Activated naive CD8-positive, alpha-beta T cell treated with anti-CD3 and anti-CD28 coated beads, Interleukin-2, amount 10 ng/mL, durations not matched to agents 7 days and 5 days (primary cell): ENCODE measurements at regions not wholly inside any gene's neighbourhood (a gene's known extent, or its start where the extent isn't known, plus 50 kb on each side); places are given as distances from the start of the nearest gene placed in this dataset.
"Not testable (repeated sequence)": the region's sequence is repeated elsewhere in the genome, so short reads cannot be mapped to it uniquely, and the experiment has no call there.

Experiments used
- ATAC-seq: fragments of 150-1000 bp; cut with Tn5 transposase; one replicate; pipeline ENCODE4 v1.10.0; 2021; ENCODE audit warnings: low read depth, moderate library complexity
- POLR2A ChIA-PET: fragments of 350-600 bp; sonication (Branson Sonifier 250); formaldehyde crosslinking; loops from one replicate; lab custom pipeline; 2021; ENCODE audit warnings: antibody characterized with exemption; lab: Charles Lee
- DNase-seq: peaks from one replicate; pipeline ENCODE4 v3.0.0; 2021
- H3K27ac Mint-ChIP-seq: one replicate; pipeline ENCODE4 v1.8.0; 2022; ENCODE audit warnings: mild to moderate bottlenecking, mixed read lengths
- H3K27me3 Mint-ChIP-seq: one replicate; pipeline ENCODE4 v1.8.0; 2022; ENCODE audit warnings: mild to moderate bottlenecking, moderate library complexity, mixed read lengths
- H3K36me3 Mint-ChIP-seq: one replicate; pipeline ENCODE4 v1.8.0; 2021; ENCODE audit warnings: mild to moderate bottlenecking, mixed read lengths
- H3K4me1 Mint-ChIP-seq: one replicate; pipeline ENCODE4 v1.8.0; 2021; ENCODE audit warnings: mixed read lengths
- H3K4me3 Mint-ChIP-seq: one replicate; pipeline ENCODE4 v1.8.0; 2022; ENCODE audit warnings: mild to moderate bottlenecking, moderate library complexity, mixed read lengths
- H3K9me3 Mint-ChIP-seq: one replicate; pipeline ENCODE4 v1.8.0; 2021; ENCODE audit warnings: mixed read lengths

DNA sequence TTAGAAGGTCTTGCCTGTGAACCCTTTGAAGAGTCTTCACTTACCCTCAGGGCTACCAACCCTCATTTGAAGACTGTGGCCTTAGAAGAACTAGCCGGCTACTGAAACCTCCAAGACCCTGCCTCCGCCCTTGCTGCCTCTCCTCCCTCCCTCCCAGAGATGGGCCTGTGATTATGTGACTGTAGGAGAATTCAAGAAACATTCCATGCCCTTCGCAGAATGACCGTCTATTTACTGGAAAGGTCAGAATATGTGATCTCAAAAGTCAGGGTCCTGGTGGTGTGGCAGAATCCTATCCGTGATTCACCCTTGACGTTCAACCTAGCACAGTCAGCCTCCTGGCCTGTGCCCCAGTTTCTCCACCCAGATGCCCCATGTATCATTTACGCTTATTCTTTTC is 109.6 kb downstream of the CTNND1 start:
- Mint-ChIP-seq H3K9me3 (no peaks in the 10 kb centered on the region), H3K27me3 (no peaks in the 10 kb centered on the region), H3K4me1 (peaks cover 13% of the 10 kb centered on the region), H3K36me3 (no peaks in the 10 kb centered on the region), H3K27ac (no peak overlapping the region), H3K4me3 (no peak overlapping the region)
- POLR2A ChIA-PET: no interaction called here
- ATAC-seq (no peak), DNase-seq (no peak)

DNA sequence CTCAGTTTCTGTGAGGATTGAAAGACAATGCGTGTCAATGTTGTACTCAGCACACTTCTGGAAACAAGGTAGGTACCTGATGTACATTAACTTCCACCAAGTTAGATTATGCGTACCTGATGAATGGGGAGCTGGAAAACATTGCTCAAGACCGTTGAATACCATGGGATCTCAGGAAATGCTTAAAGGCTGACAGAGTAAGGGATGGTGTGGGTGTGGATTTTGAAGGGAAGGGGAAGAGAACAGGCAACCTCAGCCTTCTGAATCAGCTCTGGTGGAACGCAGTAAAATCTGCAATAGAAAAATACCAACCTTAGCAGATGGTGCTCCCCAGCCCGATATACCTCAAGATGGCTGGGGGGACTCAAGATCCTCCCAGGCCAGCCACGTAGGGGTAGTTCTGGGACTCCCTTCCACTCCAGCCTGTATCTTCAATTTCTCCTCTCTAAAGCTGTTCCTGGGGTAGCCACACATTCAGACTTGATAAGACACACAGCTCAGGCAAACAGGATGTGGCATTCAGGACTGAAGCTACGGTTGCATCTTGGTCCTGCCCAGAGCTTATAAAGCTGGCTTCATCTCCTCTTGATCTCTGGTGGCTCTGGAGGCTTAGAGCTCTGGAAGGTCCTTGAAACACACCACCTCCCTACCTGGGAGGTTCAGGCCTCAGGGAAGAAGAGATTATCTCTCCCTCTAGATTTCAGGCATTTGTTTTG is 111.8 kb downstream of the CTNND1 start:
- no peak for DNase-seq
- H3K27ac Mint-ChIP-seq: peak overlapping the region; percentile 69
- H3K36me3 Mint-ChIP-seq: no peaks in the 10 kb centered on the region
- H3K27me3 Mint-ChIP-seq: no peaks in the 10 kb centered on the region
- H3K9me3 Mint-ChIP-seq: no peaks in the 10 kb centered on the region
- H3K4me1 Mint-ChIP-seq: peaks cover 13% of the 10 kb centered on the region
- H3K4me3 Mint-ChIP-seq: peak overlapping the region; percentile 30
- POLR2A ChIA-PET: interaction anchor here (0.6 kb wide), 1 partner anchor 52 kb away, joined by 5 read pairs; no protein-coding TSS in a partner anchor
- ATAC-seq: peak; percentile 84

- Mint-ChIP-seq H3K27me3 (no peaks in the 10 kb centered on the region), H3K9me3 (no peaks in the 10 kb centered on the region), H3K27ac (no peak overlapping the region), H3K36me3 (no peaks in the 10 kb centered on the region), H3K4me1 (peaks cover 16% of the 10 kb centered on the region), H3K4me3 (no peak overlapping the region)
- POLR2A ChIA-PET: no interaction called here
- ATAC-seq: no peak
- DNase-seq: no peak
Measured at GRCh38 chr11:57874981-57875380, 113.4 kb downstream of the CTNND1 start.

- DNase-seq: no peak
- no peaks in the 10 kb centered on the region for H3K27me3 Mint-ChIP-seq
- POLR2A ChIA-PET: no interaction called here
Measured at GRCh38 chr11:57881647-57882046, 120.0 kb downstream of the CTNND1 start.

DNA sequence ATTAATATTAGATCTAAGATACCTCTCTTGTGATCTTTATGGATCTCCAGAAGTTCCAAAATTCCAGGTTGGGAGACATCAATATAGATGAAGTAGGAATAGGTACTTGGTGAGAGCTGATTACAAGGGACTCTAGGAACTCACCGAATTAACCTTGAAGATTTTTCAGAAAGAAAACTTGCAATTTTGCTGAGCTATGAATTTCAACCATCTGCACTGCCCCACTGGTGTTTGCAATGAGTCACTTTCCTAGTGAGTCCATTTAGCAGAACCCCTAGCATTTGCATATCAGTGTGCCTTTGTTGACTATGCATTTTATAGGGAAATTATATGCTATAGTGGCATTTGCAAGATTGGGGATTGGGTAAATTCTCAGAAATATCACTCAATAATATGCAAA is 122.0 kb downstream of the CTNND1 start:
- POLR2A ChIA-PET: no interaction called here
- H3K9me3 Mint-ChIP-seq: no peaks in the 10 kb centered on the region
- no peak overlapping the region for H3K27ac Mint-ChIP-seq
- H3K27me3 Mint-ChIP-seq: no peaks in the 10 kb centered on the region
- ATAC-seq (no peak), DNase-seq (no peak)
- H3K4me3 Mint-ChIP-seq: no peak overlapping the region
- no peaks in the 10 kb centered on the region for H3K36me3 Mint-ChIP-seq
- peaks cover 21% of the 10 kb centered on the region for H3K4me1 Mint-ChIP-seq

More at GRCh38 chr11:57881647-57882046, 120.0 kb downstream of the CTNND1 start:
- peak; percentile 72 for ATAC-seq
- H3K36me3 Mint-ChIP-seq: no peaks in the 10 kb centered on the region
- H3K4me1 Mint-ChIP-seq: peaks cover 21% of the 10 kb centered on the region
- peak overlapping the region; percentile 72 for H3K27ac Mint-ChIP-seq
- peak overlapping the region; percentile 53 for H3K4me3 Mint-ChIP-seq
- no peaks in the 10 kb centered on the region for H3K9me3 Mint-ChIP-seq

DNA sequence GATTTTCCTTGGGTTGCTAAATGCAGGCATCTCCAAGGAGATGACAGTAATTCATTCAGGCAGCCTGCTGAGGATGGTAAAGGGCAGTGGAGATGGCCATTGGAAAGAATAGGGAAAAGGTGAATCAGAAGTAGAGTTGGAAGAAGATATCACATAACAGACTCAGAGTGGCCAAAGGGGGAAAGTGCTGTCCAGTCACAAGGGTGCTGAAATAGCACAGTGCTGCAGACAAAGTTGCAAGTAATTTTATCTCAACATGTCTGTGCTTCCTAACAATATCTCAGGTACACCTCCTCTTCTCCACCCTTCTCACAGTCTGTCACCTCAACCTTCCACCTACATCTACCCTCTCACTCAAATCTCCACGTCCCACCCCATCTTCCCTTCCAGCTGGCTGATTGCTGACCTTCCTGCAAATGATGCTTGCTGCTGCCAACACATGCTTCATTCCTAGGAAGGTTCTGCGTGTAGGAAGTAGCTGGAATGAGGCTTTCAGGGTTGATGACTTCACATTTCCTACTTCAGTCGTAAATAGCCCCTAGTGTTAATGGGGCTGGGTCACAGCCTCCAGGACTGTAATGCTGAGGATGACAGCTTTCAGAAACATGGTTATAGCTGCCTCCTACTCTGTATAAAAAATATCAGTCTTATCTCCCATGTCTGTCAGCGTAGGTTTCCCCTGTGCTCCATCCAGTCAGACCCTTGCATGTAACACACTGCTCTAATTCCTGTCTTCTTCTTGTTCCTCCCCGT is 123.9 kb downstream of the CTNND1 start:
- Mint-ChIP-seq H3K9me3 (no peaks in the 10 kb centered on the region), H3K4me3 (no peak overlapping the region), H3K36me3 (no peaks in the 10 kb centered on the region), H3K27ac (no peak overlapping the region), H3K4me1 (peaks cover 14% of the 10 kb centered on the region), H3K27me3 (no peaks in the 10 kb centered on the region)
- ATAC-seq (no peak), DNase-seq (no peak)
- POLR2A ChIA-PET: no interaction called here

DNA sequence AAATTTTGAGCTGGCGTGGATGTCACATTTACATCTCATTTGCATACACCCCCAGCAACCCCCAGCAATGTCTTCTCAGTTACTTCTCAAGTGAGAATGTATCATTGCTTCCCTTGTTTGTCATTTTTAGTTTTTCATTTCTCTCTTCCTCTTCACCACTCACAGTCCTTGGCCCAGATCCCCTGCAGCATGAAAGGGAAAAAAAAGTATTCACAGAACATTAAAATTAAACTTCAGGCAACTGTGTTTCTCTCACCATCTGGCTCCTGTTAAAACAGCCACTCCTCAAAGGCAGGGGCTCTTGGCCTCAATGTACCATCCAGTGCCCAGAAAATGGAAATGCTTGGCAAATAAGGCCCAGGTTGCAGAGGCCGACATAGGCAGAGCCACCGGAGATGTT is 126.8 kb downstream of the CTNND1 start:
- H3K9me3 Mint-ChIP-seq: no peaks in the 10 kb centered on the region

GRCh38 chr11:57890521-57890920 is 128.9 kb downstream of the CTNND1 start:
- ATAC-seq (no peak), DNase-seq (no peak)
- Mint-ChIP-seq H3K4me3 (no peak overlapping the region), H3K27ac (no peak overlapping the region), H3K4me1 (no peaks in the 10 kb centered on the region), H3K9me3 (no peaks in the 10 kb centered on the region), H3K36me3 (no peaks in the 10 kb centered on the region), H3K27me3 (peaks cover 17% of the 10 kb centered on the region)
- POLR2A ChIA-PET: no interaction called here

More for the DNA sequence above, 126.8 kb downstream of the CTNND1 start:
- POLR2A ChIA-PET: no interaction called here
- H3K4me1 Mint-ChIP-seq: no peaks in the 10 kb centered on the region
- peaks cover 10% of the 10 kb centered on the region for H3K27me3 Mint-ChIP-seq
- ATAC-seq (no peak), DNase-seq (no peak)
- H3K27ac Mint-ChIP-seq: no peak overlapping the region
- no peaks in the 10 kb centered on the region for H3K36me3 Mint-ChIP-seq
- H3K4me3 Mint-ChIP-seq: no peak overlapping the region

GRCh38 chr11:57893200-57893599 is 130.5 kb upstream of the OR9Q1 start:
- POLR2A ChIA-PET, H3K4me1 Mint-ChIP-seq, H3K27ac Mint-ChIP-seq, H3K36me3 Mint-ChIP-seq, ATAC-seq, H3K4me3 Mint-ChIP-seq, H3K9me3 Mint-ChIP-seq, DNase-seq: not testable (repeated sequence)
- peaks cover 19% of the 10 kb centered on the region for H3K27me3 Mint-ChIP-seq

DNA sequence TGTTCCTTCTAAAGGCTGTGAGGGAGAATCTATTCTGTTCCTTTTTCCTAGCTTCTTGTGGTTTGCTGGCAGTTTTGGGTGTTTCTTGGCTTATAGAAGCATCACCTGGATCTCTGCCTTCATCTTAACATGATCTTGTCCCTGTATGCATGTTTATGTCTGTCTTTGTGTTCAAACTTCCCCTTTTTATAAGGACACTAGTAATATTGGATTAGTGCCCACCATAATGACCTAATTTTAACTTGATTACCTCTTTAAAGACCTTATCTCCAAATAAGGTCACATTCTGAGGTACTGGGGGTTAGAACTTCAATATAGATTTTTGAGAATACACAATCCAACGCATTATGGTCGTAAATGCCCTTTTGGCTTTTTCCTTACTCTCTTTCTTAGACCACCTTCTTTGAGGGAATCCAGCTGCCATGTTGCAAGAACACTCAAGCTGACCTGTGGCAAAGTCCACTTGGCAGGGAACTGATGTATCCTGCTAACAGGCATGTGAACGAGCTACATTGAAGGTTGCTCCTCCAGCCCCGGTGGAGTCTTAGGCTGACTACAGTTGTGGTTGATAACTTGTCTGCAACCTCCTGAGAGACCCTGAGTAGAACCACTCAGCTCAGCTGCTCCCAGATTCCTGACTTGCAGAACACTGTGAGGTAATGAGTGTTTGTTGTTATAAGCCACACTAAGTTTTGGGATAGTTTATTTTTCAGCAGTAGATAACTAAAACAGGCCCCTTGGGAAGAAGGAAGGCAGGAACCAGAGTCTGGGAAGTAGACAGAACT is 127.1 kb upstream of the OR9Q1 start:
- H3K36me3 Mint-ChIP-seq: no peaks in the 10 kb centered on the region
- peaks cover 2% of the 10 kb centered on the region for H3K4me1 Mint-ChIP-seq
- H3K27ac Mint-ChIP-seq: no peak overlapping the region
- no peak for DNase-seq
- no peak overlapping the region for H3K4me3 Mint-ChIP-seq
- peaks cover 17% of the 10 kb centered on the region for H3K27me3 Mint-ChIP-seq
- peaks cover 4% of the 10 kb centered on the region for H3K9me3 Mint-ChIP-seq
- no peak for ATAC-seq
- POLR2A ChIA-PET: no interaction called here

DNA sequence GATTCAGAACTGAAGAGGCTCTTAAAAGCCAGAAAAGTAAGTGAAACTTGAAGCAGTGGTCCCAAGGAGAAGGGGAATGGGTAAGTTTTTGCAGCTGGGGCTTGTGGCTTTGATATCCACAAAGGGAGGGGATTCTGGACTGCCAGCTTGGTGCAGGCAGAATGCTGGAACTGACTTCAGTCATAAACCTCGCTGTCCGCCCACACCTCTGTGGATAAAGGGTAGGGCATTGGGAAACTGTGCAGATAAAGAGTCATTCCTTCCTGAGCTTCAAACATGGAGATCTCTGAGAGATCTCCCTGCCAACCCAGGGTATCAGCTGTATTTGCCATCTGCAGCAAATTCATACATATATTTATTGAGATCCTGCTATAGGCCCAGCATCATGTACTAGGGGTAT is 124.3 kb upstream of the OR9Q1 start:
- ATAC-seq (no peak), DNase-seq (no peak)
- Mint-ChIP-seq H3K9me3 (peaks cover 4% of the 10 kb centered on the region), H3K27ac (no peak overlapping the region), H3K36me3 (no peaks in the 10 kb centered on the region), H3K4me3 (no peak overlapping the region), H3K27me3 (peaks cover 9% of the 10 kb centered on the region), H3K4me1 (peaks cover 9% of the 10 kb centered on the region)
- POLR2A ChIA-PET: no interaction called here

DNA sequence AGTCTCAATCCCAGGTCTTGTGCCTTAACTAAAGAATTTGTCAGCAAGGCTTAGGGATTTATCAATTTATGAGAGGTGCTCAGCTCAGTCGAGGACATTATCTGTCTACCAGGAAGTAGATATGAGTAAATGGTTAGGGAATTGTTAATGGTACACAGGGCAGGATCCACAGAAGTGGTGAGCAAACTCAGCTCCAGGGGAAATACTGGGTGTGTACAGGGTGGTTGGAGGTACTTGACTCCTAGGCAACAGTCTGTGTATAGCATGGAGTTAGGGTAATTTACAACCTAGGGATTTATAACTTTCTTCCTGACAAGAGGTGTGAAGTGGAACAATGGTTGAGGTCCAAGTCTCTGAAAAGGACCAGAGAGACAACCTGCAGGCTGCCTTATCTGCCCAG is 123.4 kb upstream of the OR9Q1 start:
- ATAC-seq (no peak), DNase-seq (no peak)
- H3K27ac Mint-ChIP-seq: no peak overlapping the region
- H3K4me1 Mint-ChIP-seq: peaks cover 9% of the 10 kb centered on the region
- H3K4me3 Mint-ChIP-seq: no peak overlapping the region
- POLR2A ChIA-PET: no interaction called here
- peaks cover 9% of the 10 kb centered on the region for H3K27me3 Mint-ChIP-seq
- no peaks in the 10 kb centered on the region for H3K36me3 Mint-ChIP-seq
- H3K9me3 Mint-ChIP-seq: peaks cover 4% of the 10 kb centered on the region

DNA sequence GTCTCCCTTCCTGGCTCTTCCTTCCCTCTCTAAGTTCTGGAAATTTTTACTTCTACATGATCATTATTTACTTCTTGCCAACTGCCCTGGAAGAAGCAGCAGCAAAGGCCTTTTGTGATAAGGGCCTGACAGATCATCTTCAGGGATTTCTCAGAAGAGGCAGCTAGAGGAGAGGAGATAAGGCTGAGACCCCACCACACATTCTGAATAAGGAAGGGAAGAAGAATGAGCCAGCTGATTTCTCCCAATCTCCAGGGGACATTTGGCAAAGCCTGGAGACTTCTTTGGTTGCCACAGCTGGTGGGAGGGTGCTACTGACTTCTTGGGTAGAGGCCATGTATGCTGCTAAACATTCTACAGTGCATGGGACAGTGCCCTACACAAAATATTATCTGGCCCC is 122.4 kb upstream of the OR9Q1 start:
- no peaks in the 10 kb centered on the region for H3K36me3 Mint-ChIP-seq
- DNase-seq (no peak), ATAC-seq (no peak)
- peaks cover 9% of the 10 kb centered on the region for H3K27me3 Mint-ChIP-seq
- H3K4me1 Mint-ChIP-seq: peaks cover 9% of the 10 kb centered on the region
- POLR2A ChIA-PET: no interaction called here
- no peak overlapping the region for H3K4me3 Mint-ChIP-seq
- peaks cover 4% of the 10 kb centered on the region for H3K9me3 Mint-ChIP-seq
- H3K27ac Mint-ChIP-seq: no peak overlapping the region
